GM21447 (cell line): ENCODE measurements at regions not wholly inside any gene's neighbourhood (a gene's known extent, or its start where the extent isn't known, plus 50 kb on each side); places are given as distances from the start of the nearest gene placed in this dataset.

Experiments
- ATAC-seq: cut with Tn5 transposase; IDR thresholded peaks from one replicate; pipeline ENCODE4 v1.9.1; 2021; ENCODE audit not compliant: unreplicated experiment

DNA sequence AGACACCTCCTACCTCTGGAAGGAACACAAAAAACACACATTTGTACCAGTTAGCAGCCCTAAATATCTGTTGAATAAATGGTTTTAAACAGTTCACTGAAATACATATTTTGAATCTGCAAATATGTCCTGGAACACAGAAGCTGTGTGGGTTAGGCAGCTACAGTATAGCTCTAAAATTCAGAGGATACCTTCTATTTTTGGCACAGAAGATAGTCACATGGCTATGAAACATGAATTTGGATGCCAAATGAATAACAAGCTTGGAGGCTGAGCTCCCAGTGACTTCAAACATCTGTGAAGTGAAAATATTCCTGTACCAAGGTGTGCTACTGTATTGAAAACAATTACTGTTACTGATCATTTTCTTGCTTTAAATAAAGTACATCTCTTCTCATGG, 391.5 kb upstream of the ADGRL2 start:
- no peak for ATAC-seq

DNA sequence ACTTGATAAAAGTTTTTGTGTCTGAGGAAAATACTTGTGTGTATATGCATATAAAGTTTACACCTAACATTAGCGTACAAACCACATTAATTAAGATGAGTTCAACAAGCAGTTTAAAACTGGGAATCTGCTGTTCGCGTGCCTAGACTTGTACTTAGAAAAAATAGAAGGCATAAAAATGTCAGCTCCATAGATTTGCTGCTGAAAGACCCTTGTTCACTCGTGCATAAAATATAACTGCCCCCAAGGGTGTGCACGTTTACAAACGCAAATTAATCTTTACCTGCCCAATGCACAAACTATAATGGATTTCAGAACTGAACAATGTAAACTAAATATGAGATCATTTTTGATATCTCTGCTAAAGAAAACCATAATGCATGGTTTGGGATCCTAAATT, 392.3 kb upstream of the ADGRL2 start:
- ATAC-seq, result no peak

DNA sequence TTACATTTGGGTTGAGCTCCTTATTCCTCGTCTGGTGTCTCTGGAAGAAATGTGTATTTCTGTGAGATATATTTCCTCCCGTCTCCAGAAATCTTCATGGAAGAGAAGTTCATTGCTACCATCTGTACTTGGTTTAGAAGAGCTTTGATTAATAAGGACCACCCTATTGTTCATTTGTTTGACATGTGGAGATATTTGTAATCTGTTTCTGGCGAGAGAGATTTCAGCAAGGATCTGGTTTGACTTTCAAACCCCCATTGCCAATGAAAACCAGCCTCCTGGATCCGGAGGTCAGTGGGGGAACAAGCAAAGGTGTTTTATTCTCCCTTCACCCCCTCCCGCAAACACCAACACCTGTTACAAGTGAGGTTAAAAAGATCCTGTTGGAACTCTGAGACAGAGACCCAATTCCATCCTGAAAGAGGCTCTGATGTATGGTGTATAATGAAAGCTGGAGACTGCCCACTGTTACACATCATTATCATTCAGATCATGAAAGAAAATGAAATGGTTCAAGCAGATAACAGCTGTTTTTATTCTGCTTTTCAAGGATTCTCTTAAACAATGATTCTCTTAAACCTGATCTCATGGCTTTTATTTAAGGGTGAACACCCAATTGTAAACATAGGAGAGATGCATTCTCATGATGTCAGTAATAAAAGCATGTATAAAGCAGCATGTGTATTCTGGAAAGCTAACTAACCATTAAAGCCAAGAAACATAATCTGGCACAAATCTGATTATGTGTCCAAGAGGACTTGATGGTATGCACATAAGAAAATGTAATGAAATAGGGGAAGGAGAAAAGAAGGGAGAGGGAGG, 393.5 kb upstream of the ADGRL2 start:
- no peak for ATAC-seq

DNA sequence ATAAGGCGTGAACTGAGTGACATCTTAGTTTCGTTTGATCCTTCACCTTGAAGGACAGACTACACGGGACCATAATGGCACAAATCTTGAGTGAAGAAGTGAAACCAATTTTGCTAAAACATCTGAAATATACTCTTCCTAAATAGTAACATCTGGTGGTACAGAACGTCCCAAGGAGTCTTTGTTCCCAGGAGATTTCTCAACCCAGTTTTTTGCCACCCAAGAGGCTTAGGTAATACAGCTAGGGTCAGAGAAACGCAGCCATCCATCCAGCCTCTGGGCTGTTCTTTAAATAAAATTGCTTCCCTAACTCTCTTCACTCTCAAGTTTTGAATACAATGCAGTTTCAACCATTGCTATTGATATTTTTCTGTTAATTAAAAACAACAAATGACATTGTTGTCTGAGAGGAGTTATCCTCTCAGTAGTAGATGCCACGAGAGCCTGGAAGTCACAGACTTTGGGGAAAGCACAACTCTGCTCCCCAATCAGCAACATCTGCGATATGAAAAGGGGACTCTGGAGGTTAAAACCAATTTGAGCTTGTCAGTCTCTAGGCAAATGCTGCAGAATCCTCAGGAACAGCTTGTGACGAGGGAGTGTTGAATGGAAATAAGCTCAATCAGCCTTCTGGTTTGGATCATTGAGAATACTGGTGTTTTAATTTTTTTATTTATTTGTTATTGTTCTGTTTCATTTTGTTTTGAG, 394.3 kb upstream of the ADGRL2 start:
- no peak for ATAC-seq

DNA sequence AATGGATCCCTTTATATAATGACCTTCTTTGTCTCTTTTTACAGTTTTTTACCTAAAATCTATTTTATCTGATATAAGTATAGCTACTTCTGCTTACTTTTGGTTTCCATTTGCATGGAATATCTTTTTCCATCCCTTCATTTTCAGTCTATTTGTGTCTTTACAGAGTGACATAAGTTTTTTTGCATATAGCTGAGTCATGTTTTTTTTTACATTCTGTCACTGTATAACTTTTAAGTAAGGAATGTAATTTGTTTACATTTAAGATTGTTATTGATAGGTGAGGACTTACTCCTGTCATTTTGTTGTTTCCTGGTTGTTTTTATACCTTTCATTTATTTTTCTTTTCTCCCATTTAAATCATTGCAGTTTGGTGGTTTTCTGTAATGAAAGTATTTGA, 402.7 kb upstream of the ADGRL2 start:
- no peak for ATAC-seq

DNA sequence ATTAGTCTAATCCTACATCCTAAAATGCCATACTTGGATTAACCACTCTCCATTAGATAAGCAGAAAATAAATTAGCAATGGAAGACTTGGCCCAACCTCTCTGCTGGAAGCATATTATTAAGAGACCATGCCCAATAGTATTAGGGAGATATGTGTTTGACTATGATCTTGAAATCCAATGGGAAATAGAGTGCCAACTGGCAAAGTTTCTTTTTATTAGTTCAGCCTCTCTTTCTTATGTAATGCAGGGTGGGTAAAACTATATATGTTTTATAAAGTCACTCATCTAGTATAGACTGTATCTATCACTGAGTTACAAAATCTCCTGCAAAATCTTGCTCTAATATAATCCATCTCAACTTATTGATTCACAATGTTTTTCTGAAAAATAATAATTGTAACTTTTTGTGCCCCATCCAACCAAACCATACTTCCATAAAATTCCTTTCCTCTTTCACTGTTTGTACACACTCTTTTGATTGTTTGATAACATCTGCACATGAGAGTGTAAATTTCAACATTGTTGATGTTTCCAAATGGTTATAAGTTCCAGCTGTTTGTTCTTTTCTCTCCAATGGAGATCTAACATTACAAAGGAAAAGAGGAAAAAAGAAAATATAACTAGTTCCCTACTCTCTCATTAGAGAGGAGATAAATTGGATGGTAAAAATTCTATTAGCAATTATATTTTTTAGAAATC, 408.1 kb upstream of the ADGRL2 start:
- ATAC-seq, result no peak

DNA sequence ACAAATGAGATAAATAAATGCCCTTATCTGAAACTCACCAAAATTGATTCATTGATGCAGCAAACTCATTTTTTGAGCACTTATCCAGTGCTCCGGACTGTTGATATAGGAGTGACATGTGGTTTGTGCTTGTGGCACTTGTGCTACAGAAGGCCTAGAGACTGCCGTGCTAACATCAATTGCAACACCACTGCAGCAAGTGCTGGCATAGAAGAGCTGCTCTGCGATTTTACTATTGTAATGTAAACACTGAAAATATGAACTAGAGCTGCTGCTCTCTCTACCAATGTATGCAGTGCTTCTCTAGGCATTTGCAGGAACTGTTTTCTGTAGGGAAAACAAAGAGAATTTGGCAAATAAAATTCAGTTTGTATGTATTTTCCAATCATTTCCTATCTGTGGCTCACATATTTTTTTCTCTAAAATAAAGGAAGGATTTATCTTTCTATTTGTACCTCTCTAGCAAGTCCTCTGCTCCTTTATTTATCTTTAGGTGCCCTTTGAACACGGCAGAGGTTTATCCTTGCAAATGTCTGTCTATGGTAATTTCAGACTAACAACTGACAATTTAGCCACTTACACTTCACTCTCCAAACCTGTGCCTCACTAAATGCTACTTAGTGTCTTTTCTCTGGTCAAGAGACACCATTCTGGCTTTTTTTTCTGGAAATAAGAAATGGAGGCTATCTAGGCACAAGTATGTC, 409.5 kb upstream of the ADGRL2 start:
- ATAC-seq, result no peak

DNA sequence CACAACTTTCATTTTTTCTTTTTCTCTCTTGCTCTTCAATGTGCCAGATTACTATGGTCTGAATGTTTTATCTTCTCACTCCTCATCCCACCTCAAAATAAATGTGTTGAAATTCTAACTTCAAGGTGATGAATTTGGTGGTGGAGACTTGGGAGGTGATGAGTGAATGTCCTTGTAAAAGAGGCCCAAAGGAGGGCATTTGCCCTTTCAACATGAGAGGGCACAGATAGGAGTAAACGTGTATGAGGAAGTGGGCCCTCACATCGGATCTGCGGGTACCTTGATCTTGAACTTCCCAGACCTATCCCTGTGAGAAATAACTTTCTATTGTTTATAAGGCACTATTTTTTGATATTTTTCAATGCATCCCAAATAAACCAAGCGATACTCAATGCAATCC, 412.3 kb upstream of the ADGRL2 start:
- no peak for ATAC-seq

DNA sequence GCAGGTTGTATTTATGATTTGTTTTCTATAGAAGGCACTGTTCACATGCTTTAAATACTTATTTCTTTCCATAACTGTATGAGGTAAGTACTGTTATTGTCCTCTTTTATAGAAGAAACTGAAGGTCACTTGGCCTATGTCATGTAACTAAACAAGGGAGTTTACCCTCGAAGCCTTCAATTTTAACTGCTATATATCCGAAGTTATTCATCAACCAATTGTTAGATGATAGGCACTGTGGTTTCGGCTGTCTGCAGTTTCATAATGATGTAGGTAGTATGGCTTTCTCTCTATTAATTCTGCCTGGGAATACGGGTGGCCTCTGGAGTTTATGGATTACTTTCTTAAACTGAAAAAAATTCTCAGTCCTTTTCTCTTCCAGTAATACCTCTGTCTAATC, 413.3 kb upstream of the ADGRL2 start:
- ATAC-seq, result no peak

DNA sequence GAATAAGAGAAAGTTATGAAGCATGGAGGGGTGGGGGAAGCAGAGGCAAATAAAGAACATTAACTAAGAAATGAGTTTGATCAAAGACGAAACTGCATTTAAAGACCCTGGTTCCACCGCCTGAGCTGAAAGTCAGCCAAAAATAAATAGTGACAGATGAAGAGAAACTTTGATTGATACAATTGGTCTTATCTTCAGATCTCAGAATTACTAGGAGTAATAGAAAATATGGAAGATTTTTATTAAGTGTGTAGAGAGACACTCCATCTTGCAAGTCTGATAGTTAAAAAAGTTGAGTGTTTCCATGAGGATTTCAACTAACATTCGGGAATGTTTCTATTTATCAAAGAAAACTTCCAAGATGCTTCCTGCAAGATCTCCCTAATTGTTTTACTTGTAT, 418.2 kb upstream of the ADGRL2 start:
- no peak for ATAC-seq

DNA sequence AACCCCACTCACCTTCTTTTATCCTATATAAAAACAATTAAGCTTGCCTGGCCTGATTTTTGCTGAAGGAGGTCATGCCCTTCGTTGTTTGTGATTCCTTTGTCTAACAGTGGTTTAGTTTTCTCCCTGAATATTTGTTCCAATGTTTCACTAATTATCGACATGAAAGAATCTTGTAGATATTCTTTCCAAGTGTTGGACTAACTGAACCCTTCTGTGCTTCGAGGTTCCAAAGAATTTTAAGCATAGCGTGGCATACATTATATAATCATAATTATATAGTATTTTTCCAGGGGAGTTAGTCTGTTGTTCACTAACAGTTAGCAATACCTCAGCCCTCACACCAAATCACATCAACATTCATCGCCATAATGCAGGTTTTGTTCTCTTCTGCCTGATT, 418.9 kb upstream of the ADGRL2 start:
- ATAC-seq, result no peak

DNA sequence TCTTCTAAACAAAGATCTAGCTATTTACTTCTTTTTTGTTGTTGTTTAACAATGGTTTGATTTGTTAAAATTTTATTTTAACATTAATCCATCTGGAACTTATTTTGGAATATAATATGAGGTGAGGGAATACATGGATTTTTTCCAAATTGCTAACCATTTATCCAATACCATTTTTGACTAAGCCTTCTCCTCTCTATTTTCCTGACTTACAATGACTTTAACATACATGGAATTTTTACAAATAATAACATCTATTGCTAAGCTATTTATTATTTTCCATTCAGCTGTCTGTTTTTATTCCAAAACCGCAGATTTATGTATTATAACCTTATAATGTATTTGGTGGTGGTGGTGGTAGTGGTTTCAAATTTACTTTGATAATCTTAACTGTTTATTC, 420.3 kb upstream of the ADGRL2 start:
- ATAC-seq, result no peak

DNA sequence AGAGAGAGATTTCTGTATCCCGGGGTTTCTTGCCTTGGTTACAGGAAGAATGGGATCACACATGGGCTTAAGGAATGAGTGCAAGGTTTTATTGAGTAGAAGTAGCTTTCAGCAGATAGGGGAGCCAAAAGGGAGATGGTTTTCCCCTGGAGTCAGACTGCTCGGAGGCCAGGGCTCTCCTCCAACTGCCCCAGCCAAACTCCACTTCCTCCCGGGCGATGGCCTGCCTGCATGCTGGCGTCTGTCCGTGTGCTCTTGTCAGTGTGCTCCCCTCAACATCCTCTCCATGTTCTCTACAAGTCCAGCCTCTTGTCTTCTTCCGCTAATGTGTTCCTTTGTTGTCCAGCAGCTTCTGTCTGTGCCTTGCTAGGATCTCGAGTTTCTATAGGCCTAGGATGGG, 421.3 kb upstream of the ADGRL2 start:
- no peak for ATAC-seq

DNA sequence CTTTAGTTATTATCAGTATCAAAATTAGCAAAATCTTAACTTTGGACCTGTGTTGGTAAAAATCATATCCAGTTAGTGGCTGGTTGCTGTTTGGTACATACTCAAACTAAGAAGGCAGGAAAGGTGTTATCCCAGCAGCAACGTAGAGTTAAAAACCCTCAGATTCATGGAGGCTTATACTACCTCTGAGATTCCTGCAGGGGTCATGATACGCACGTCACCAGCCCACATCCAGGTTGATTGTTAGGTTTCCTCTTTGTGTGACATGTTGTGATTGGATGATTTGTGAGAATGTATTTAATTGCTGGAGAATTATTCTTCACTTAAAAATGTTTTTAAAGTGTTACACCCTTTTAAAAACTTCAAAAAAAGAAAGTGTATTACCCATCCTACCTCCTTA, 423.3 kb upstream of the ADGRL2 start:
- ATAC-seq, result no peak

DNA sequence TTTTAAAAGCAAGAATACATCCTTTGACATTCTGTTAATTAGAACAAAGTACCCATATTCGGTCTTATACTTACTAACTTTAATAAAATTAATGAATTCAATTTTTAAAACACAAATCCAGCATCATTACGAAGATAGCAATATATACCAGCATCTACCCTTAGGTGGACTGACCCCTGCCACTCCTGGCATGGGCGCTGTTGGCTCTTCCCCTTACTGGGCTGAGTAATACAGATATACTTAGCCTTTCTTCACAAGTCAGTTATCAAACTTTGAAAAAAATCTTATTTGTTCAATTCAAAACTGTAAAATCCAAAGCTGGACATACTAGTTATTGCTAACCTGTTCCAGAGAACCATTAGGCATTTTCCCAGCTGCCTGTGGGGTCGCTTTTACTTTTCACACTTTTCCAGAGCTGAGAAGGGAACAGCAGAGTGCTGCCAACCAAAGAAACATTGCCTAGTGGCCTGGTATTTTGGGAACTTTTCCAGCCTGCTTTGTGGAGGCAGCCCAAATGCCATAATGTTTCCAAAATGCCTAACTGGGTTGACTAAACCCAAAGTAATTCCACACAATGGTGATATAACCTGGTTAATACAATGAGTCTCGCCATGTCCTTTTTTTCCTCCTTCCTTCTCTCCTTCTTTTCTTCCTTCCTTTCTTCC, 424.7 kb upstream of the ADGRL2 start:
- no peak for ATAC-seq

DNA sequence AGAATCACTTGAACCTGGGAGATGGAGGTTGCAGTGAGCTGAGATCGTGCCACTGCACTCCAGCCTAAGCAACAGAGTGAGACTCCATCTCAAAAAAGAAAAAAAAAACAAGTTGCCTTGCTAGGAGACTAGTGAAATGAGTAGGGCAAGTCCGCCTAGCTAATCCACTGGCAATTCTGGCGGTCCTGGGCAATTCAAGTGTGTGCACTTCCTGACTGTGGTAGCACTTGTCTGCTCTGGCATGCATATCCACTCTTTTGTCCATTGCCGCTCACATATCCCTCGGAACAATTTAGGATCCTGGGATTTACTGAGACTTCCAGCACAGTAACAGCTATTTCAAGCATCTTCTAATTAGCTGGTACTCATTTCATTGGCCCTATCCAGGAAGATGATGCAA, 426.3 kb upstream of the ADGRL2 start:
- ATAC-seq, result no peak

DNA sequence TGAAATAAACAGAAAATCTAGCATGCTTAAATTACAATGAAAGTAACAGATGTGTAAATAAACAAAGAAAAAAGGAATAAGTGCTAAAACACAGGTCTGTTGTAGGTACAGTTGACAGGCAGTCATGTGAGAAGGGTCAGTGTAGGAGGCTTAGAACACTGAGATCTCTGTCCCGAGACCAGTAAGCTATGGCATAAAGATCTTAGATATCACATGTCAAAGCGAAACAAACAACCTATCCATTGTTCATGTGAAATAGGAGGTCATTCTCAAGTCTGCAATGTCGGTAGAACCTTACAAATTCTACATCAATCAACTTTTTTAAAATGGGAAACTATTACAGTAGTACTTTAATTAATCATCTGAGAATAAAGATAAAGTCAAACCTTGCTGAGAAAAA, 428.9 kb upstream of the ADGRL2 start:
- ATAC-seq, result no peak

DNA sequence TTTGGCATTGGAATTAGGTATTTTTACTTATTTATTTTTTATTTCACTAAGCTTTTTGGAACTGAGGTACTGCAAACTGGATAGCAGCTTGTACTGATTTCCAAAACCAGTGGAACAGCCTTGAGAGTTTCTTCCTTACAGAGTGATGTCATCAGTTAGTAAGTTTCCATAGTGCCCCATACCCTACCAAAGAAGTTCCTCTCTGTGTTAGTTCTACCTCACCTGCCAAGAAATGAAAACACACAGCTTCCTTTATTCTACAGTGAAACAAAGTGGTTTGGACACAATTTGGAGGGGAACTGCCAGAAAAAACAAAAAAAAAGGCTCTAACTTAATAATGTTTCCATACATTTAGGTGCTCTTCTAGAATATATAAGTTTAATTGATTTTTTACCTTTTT, 430.9 kb upstream of the ADGRL2 start:
- no peak for ATAC-seq

DNA sequence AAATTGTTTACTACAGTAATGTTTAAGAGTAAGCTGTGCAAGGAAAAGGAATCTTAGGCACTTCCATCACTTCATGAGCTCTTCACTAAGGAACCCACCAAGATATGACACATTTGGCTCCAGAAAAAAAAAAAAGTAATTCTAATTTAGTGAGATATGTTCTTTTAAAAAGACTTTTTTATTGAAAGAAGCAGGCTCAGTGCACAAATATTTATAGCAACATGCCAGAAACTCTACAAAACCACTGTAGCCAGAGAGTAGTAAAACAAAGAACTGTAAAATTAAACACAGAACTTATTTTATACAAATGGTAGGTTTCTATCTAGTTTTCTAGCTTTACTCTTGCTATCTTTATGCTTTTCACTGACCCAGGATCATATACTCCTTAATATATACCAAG, 434.6 kb upstream of the ADGRL2 start:
- no peak for ATAC-seq

DNA sequence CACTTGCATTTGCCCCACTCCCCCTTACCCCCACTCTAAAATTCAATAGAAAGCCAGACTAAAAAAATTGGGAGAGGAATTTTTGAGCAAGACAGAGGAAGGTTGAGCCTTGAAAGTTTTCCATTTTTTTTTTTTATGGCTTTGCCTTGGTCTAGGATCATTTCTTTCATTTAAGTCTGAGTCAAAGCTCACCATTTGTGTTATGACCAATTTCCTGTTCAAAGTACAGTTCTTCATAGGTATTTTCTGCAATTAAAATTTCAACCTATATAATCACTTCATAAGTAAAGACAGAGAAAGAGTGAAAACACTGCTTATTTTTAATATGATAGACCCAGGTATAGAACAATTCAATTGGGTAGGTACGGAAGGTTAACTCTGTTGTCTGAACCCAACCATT, 436.6 kb upstream of the ADGRL2 start:
- no peak for ATAC-seq

DNA sequence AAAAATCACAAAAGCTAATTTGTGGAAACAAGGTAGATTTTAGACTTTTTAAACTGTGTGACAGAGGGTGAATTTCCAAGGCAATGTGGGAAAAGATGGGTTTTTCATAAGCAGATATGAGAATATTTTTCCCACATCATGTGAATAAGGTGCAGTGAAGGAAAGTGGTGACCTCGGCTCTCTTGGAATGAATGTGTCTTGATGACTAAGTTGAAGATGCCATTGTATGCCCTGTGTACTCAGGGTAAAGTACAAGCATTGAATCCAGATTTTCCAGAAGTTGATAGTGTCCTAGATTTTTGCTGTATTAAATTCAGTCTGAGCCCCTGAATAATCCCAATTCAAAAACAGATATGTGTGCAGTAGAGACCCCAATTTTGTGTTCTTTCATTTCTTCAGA, 442.6 kb upstream of the ADGRL2 start:
- ATAC-seq, result no peak
